SK-N-SH treated with all-trans-retinoic acid at 6 μM for 48 hours (cell line): ENCODE measurements at regions not wholly inside any gene's neighbourhood (a gene's known extent, or its start where the extent isn't known, plus 50 kb on each side); places are given as distances from the start of the nearest gene placed in this dataset.

Experiments used
- ISL1 ChIP-seq: fragments of 250-450 bp; sonication (Bioruptor Pico); IDR thresholded peaks from 2 replicates; pipeline ENCODE4 v2.1.2; 2022; ENCODE audit warnings: mild to moderate bottlenecking, moderate library complexity
- ZFP3 ChIP-seq: fragments of 250-450 bp; sonication (Bioruptor Pico); IDR thresholded peaks from 2 replicates; pipeline ENCODE4 v1.5.0; 2020; ENCODE audit warnings: mild to moderate bottlenecking, moderate library complexity
- TF ChIP-seq, protein P1 (sequence below): fragments of 250-450 bp; sonication (Bioruptor Pico); IDR thresholded peaks from 2 replicates; pipeline ENCODE4 v1.5.1; 2021; ENCODE audit warnings: mild to moderate bottlenecking, moderate library complexity
- TF ChIP-seq, protein P2 (sequence below): fragments of 250-450 bp; sonication (Bioruptor Pico); IDR thresholded peaks from 2 replicates; pipeline ENCODE4 v1.8.0; 2021; ENCODE audit warnings: low read depth, mild to moderate bottlenecking, moderate library complexity, borderline replicate concordance

DNA sequence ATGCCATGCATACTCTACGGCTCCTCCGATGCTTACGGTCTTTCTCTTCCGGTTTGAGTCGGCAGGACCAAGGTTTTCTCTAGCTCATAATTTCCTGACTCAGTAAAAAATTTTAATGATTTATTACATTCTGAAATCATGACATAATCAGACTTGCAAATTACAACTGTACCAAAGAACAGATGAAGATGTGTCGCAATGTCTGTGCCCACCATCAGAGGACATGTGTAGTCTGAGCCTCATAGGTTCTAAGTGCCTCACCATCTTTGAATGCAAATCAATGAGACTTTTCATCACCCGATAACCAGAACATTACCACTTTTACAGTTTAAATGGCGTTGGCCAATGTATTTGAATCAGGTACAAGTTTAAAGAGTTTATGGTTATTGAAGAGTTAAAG lies 213.1 kb downstream of the NHLRC3 start:
- TF ChIP-seq ISL1 (CRISPR knock-in tag) (no peak), ZFP3 (no peak)
- TF ChIP-seq, protein P1, sequence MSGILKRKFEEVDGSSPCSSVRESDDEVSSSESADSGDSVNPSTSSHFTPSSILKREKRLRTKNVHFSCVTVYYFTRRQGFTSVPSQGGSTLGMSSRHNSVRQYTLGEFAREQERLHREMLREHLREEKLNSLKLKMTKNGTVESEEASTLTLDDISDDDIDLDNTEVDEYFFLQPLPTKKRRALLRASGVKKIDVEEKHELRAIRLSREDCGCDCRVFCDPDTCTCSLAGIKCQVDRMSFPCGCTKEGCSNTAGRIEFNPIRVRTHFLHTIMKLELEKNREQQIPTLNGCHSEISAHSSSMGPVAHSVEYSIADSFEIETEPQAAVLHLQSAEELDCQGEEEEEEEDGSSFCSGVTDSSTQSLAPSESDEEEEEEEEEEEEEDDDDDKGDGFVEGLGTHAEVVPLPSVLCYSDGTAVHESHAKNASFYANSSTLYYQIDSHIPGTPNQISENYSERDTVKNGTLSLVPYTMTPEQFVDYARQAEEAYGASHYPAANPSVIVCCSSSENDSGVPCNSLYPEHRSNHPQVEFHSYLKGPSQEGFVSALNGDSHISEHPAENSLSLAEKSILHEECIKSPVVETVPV = no peak
- TF ChIP-seq, protein P2, sequence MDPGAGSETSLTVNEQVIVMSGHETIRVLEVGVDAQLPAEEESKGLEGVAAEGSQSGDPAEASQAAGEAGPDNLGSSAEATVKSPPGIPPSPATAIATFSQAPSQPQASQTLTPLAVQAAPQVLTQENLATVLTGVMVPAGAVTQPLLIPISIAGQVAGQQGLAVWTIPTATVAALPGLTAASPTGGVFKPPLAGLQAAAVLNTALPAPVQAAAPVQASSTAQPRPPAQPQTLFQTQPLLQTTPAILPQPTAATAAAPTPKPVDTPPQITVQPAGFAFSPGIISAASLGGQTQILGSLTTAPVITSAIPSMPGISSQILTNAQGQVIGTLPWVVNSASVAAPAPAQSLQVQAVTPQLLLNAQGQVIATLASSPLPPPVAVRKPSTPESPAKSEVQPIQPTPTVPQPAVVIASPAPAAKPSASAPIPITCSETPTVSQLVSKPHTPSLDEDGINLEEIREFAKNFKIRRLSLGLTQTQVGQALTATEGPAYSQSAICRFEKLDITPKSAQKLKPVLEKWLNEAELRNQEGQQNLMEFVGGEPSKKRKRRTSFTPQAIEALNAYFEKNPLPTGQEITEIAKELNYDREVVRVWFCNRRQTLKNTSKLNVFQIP (CRISPR knock-in tag) = no peak
